H9 (cell line): ENCODE measurements at regions not wholly inside any gene's neighbourhood (a gene's known extent, or its start where the extent isn't known, plus 50 kb on each side); places are given as distances from the start of the nearest gene placed in this dataset.

Experiments used
- DNase-seq: peaks from one replicate; pipeline ENCODE4 v3.0.0-alpha.2; 2017
- H2AFZ ChIP-seq: one replicate; pipeline ENCODE4 v1.6.1; 2013; ENCODE audit warnings: mild to moderate bottlenecking, low read length, control low read depth, moderate library complexity
- H2AK5ac ChIP-seq: 2 replicates; pipeline ENCODE4 v1.6.1; 2013; ENCODE audit warnings: low read length, control low read depth, mixed read lengths; ENCODE audit not compliant: insufficient read length
- H2BK120ac ChIP-seq: one replicate; pipeline ENCODE4 v1.6.1; 2013; ENCODE audit warnings: low read depth, mild to moderate bottlenecking, low read length, control low read depth, inconsistent platforms; ENCODE audit not compliant: poor library complexity, severe bottlenecking
- H2BK12ac ChIP-seq: 2 replicates; pipeline ENCODE4 v1.6.1; 2013; ENCODE audit warnings: low read length, control low read depth, mixed read lengths, low read depth; ENCODE audit not compliant: insufficient read length
- H2BK15ac ChIP-seq: 2 replicates; pipeline ENCODE4 v1.6.1; 2013; ENCODE audit warnings: low read depth, low read length, control low read depth
- H2BK20ac ChIP-seq: one replicate; pipeline ENCODE4 v1.6.1; 2013; ENCODE audit warnings: low read depth, mild to moderate bottlenecking, low read length, control low read depth, inconsistent platforms; ENCODE audit not compliant: poor library complexity, severe bottlenecking
- H2BK5ac ChIP-seq: 2 replicates; pipeline ENCODE4 v1.6.1; 2013; ENCODE audit warnings: low read length, control low read depth, mixed read lengths; ENCODE audit not compliant: insufficient read length
- H3K14ac ChIP-seq: 2 replicates; pipeline ENCODE4 v1.6.1; 2013; ENCODE audit warnings: low read length, control low read depth; ENCODE audit not compliant: insufficient read depth
- H3K18ac ChIP-seq: 2 replicates; pipeline ENCODE4 v1.6.1; 2013; ENCODE audit warnings: low read depth, mild to moderate bottlenecking, mixed read lengths, low read length, control low read depth; ENCODE audit not compliant: insufficient read length
- H3K23ac ChIP-seq: 2 replicates; pipeline ENCODE4 v1.6.1; 2013; ENCODE audit warnings: low read length, control low read depth, mixed read lengths, low read depth; ENCODE audit not compliant: insufficient read length
- H3K23me2 ChIP-seq: 2 replicates; pipeline ENCODE4 v1.6.1; 2013; ENCODE audit warnings: low read depth, mild to moderate bottlenecking, mixed read lengths, low read length, control low read depth; ENCODE audit not compliant: insufficient read length, poor library complexity, severe bottlenecking
- H3K27ac ChIP-seq: 2 replicates; pipeline ENCODE4 v1.5.1; 2013; ENCODE audit warnings: low read length, control low read depth, mixed read lengths, low read depth; ENCODE audit not compliant: insufficient read length
- H3K27me3 ChIP-seq: 2 replicates; pipeline ENCODE4 v1.6.1; 2013; ENCODE audit warnings: low read length, control low read depth, inconsistent platforms; ENCODE audit not compliant: insufficient read depth
- H3K4ac ChIP-seq: 2 replicates; pipeline ENCODE4 v1.6.1; 2013; ENCODE audit warnings: low read depth, mild to moderate bottlenecking, control low read depth, inconsistent platforms, low read length, moderate library complexity
- H3K4me1 ChIP-seq: 2 replicates; pipeline ENCODE4 v1.6.1; 2013; ENCODE audit warnings: low read length, control low read depth, inconsistent platforms; ENCODE audit not compliant: insufficient read depth
- H3K4me2 ChIP-seq: 2 replicates; pipeline ENCODE4 v1.6.1; 2013; ENCODE audit warnings: low read length, control low read depth, mixed read lengths; ENCODE audit not compliant: insufficient read length, insufficient read depth
- H3K56ac ChIP-seq: 2 replicates; pipeline ENCODE4 v1.6.1; 2013; ENCODE audit warnings: low read depth, mild to moderate bottlenecking, mixed read lengths, low read length, control low read depth; ENCODE audit not compliant: insufficient read length
- H3K79me1 ChIP-seq: 2 replicates; pipeline ENCODE4 v1.6.1; 2013; ENCODE audit warnings: low read depth, mild to moderate bottlenecking, moderate library complexity, low read length, control low read depth, inconsistent platforms; ENCODE audit not compliant: insufficient read depth, poor library complexity, severe bottlenecking
- H3K79me2 ChIP-seq: 2 replicates; pipeline ENCODE4 v1.6.1; 2013; ENCODE audit warnings: low read length, control low read depth, inconsistent platforms; ENCODE audit not compliant: insufficient read depth
- H3K9ac ChIP-seq: 2 replicates; pipeline ENCODE4 v1.6.1; 2013; ENCODE audit warnings: low read length, control low read depth, mixed read lengths; ENCODE audit not compliant: insufficient read length; ENCODE audit errors: extremely low read depth
- H3K9me3 ChIP-seq: one replicate; pipeline ENCODE4 v1.6.1; 2013; ENCODE audit warnings: low read depth, low read length, inconsistent platforms; ENCODE audit not compliant: control insufficient read depth
- H3T11ph ChIP-seq: one replicate; pipeline ENCODE4 v1.6.1; 2013; ENCODE audit warnings: mild to moderate bottlenecking, low read length, control low read depth, inconsistent platforms
- H4K20me1 ChIP-seq: one replicate; pipeline ENCODE4 v1.6.1; 2013; ENCODE audit not compliant: control insufficient read depth, insufficient read length, insufficient read depth
- H4K5ac ChIP-seq: 2 replicates; pipeline ENCODE4 v1.6.1; 2013; ENCODE audit warnings: low read depth, mild to moderate bottlenecking, mixed read lengths, low read length, control low read depth; ENCODE audit not compliant: insufficient read length
- H4K8ac ChIP-seq: replicated peaks from 2 replicates; pipeline ENCODE4 v1.6.1; 2013; ENCODE audit warnings: low read length, control low read depth, mixed read lengths, low read depth; ENCODE audit not compliant: insufficient read length
- H4K91ac ChIP-seq: 2 replicates; pipeline ENCODE4 v1.6.1; 2013; ENCODE audit warnings: low read depth, mild to moderate bottlenecking, moderate library complexity, mixed read lengths, low read length, control low read depth; ENCODE audit not compliant: insufficient read length
- H3K27ac Mint-ChIP-seq, 3 experiments: 2 replicates in 2 of 3; 3 replicates in 1 of 3; pipeline ENCODE4 v1.8.0; 2020 to 2021; ENCODE audit warnings: mixed read lengths in 3 of 3, mild to moderate bottlenecking in 1 of 3, moderate library complexity in 1 of 3
- H3K27me3 Mint-ChIP-seq: 2 replicates; pipeline ENCODE4 v1.8.0; 2021; ENCODE audit warnings: low read depth, mild to moderate bottlenecking, moderate library complexity, mixed read lengths
- H3K36me3 Mint-ChIP-seq, 3 experiments: 2 replicates in 2 of 3; 3 replicates in 1 of 3; pipeline ENCODE4 v1.8.0; 2020 to 2021; ENCODE audit warnings: low read depth in 3 of 3, mixed read lengths in 3 of 3; ENCODE audit not compliant: insufficient read depth in 1 of 3
- H3K4me1 Mint-ChIP-seq, 2 experiments: 2 replicates each; pipeline ENCODE4 v1.8.0; 2020; ENCODE audit warnings: mixed read lengths in 2 of 2
- H3K4me3 Mint-ChIP-seq, 2 experiments: 2 replicates in 1 of 2; 3 replicates in 1 of 2; pipeline ENCODE4 v1.8.0; 2020 to 2021; ENCODE audit warnings: mild to moderate bottlenecking in 2 of 2, mixed read lengths in 2 of 2, moderate library complexity in 1 of 2
- H3K9me3 Mint-ChIP-seq, 2 experiments: 2 replicates in 1 of 2; 3 replicates in 1 of 2; pipeline ENCODE4 v1.8.0; 2020; ENCODE audit warnings: mild to moderate bottlenecking in 2 of 2, mixed read lengths in 2 of 2, moderate library complexity in 1 of 2
- WGBS: extraction: QIAGEN DNeasy Blood & Tissue Kit; methylation state at CpG from one replicate; pipeline ENCODE4 v1.1.7; 2013; ENCODE audit warnings: missing lambda C conversion rate, low lambda C conversion rate, mixed read lengths; ENCODE audit not compliant: insufficient read length; ENCODE audit errors: extremely low coverage; 5-methylcytosine and 5-hydroxymethylcytosine counted together
- TF ChIP-seq, protein P1 (sequence below): fragments of 200-600 bp; sonication (generic); conservative IDR thresholded peaks from 3 replicates; pipeline ENCODE4 v1.8.0; 2021; ENCODE audit warnings: antibody characterized with exemption, mild to moderate bottlenecking

DNA sequence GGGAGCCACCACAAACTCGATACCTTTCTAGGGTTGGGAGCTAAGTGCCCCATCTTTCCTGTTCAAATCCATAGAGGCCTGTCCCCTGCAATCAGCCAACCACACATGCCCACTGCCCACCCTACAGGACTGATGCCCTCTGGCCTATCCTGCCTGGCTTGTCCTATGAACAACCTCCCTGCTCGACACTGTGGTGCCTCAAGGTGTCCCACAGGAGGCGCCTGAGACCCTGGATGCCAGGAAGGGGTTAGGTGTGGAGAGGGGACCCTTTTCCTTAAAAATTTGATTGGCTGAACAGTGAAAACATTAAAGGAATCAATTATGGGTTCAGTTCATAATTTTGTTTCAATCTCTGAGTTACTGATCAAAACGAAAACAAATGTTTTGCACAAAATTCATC, 97.3 kb upstream of the FZD10 start:
- peaks cover 98% of the 10 kb centered on the region for H3K27me3 Mint-ChIP-seq

More for the DNA sequence above, 97.3 kb upstream of the FZD10 start:
- H2AFZ ChIP-seq = no peak overlapping the region
- H2BK5ac ChIP-seq = no peak overlapping the region
- H2BK120ac ChIP-seq = no peak overlapping the region
- no peaks in the 10 kb centered on the region for H3K36me3 Mint-ChIP-seq
- H3K18ac ChIP-seq = no peak overlapping the region
- no peaks in the 10 kb centered on the region for H3K79me1 ChIP-seq
- H3K4me2 ChIP-seq = no peak overlapping the region
- TF ChIP-seq, protein P1, sequence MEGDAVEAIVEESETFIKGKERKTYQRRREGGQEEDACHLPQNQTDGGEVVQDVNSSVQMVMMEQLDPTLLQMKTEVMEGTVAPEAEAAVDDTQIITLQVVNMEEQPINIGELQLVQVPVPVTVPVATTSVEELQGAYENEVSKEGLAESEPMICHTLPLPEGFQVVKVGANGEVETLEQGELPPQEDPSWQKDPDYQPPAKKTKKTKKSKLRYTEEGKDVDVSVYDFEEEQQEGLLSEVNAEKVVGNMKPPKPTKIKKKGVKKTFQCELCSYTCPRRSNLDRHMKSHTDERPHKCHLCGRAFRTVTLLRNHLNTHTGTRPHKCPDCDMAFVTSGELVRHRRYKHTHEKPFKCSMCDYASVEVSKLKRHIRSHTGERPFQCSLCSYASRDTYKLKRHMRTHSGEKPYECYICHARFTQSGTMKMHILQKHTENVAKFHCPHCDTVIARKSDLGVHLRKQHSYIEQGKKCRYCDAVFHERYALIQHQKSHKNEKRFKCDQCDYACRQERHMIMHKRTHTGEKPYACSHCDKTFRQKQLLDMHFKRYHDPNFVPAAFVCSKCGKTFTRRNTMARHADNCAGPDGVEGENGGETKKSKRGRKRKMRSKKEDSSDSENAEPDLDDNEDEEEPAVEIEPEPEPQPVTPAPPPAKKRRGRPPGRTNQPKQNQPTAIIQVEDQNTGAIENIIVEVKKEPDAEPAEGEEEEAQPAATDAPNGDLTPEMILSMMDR = peak; percentile 69
- H3K4ac ChIP-seq = no peak overlapping the region
- no peaks in the 10 kb centered on the region for H3K9me3 ChIP-seq
- H3K56ac ChIP-seq = no peak overlapping the region
- no CpG with 5 or more reads among the region's 4 CpGs for WGBS
- DNase-seq = peak; percentile 68
- H3K4me3 Mint-ChIP-seq = no peak overlapping the region
- H3K27ac ChIP-seq = no peak overlapping the region
- H3K4me1 ChIP-seq = no peaks in the 10 kb centered on the region
- H3K27me3 ChIP-seq = no peaks in the 10 kb centered on the region
- no peak overlapping the region for H3K9ac ChIP-seq
- no peak overlapping the region for H4K5ac ChIP-seq
- no peaks in the 10 kb centered on the region for H3K79me2 ChIP-seq
- peaks cover 5 to 6% of the 10 kb centered on the region in 2 experiments; a peak in 3 of 4 replicates for H3K4me1 Mint-ChIP-seq
- H4K8ac ChIP-seq = no peak overlapping the region
- no peak overlapping the region for H2BK12ac ChIP-seq
- H2BK15ac ChIP-seq = no peak overlapping the region
- no peak overlapping the region for H3T11ph ChIP-seq
- no peak overlapping the region for H2AK5ac ChIP-seq
- no peak overlapping the region for H3K14ac ChIP-seq
- H3K27ac Mint-ChIP-seq = no peak overlapping the region
- no peak overlapping the region for H3K23ac ChIP-seq
- H3K23me2 ChIP-seq = no peaks in the 10 kb centered on the region
- no peak overlapping the region for H2BK20ac ChIP-seq
- H3K9me3 Mint-ChIP-seq = no peaks in the 10 kb centered on the region; a peak in 2 of 5 replicates
- no peaks in the 10 kb centered on the region for H4K20me1 ChIP-seq
- no peak overlapping the region for H4K91ac ChIP-seq
